DMS 273 treated with DMSO at 0.1 percent for 48 hours (cell line): ENCODE measurements at regions not wholly inside any gene's neighbourhood (a gene's known extent, or its start where the extent isn't known, plus 50 kb on each side); places are given as distances from the start of the nearest gene placed in this dataset.
"Not testable (repeated sequence)": the region's sequence is repeated elsewhere in the genome, so short reads cannot be mapped to it uniquely, and the experiment has no call there.

Source experiments
- DNase-seq: peaks from one replicate; lab custom pipeline; 2025; lab: John Stamatoyannopoulos, UW

DNA sequence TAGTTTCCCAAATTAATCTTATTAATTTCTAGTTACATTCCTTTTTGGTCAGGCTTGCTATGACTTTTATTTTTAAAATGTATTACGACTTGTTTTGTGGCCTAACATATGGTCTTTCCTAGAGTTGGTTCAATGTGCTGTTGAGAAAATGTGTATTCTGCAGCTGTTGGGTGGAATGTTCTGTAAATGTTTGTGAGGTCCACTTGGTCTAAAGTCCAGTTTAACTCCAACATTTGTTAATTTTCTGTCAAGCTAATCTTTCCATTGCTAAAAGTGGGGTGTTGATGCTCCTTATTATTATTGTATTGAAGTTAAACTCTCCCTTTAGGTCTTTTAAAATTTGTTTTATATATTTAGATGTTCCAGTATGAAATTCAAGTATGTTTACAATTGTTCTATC lies 1010.8 kb upstream of the EDIL3 start:
- no peak for DNase-seq

DNA sequence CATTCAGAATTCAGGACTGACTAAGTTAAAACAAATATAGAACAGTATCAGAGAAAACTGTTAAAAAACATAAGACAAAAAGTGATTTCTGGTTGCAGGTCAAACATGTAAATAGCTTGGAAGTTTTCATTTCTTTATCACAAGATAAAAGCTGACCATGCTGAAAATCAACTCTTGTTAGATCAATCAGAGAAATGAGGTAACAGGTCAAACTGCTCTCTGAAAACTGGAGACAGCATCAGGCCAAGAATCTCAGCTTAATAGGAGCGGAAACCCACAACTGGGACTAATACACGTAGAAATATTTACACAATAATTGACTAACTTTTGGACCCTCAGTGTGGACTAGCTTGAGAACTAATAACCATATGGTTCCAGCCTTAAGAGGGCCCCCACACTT lies 1012.8 kb upstream of the EDIL3 start:
- no peak for DNase-seq

DNA sequence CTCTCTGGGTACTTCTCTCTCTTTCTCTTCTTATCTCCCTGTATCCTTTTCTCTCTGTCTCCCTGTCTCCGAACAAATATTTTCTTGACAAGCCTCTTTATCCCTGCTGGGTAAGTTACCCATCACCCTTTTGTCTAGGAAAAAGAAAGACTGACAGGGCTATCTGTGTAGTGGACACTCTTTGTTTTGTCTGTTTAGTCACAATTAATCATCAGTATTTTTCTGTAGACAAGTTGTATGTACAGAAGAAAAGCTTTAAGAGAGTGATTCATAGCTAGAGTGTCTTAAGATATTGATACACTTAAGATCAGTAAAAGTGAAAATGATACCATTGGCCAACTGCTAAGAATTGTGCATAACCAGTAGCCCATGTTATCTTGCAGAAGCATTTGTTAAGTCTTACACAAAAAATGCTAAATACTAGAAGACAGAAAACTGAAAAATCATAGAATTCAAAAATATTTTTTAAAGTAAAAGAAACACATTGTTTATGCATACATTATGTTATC lies 1043.8 kb upstream of the EDIL3 start:
- DNase-seq = no peak

GRCh38 chr5:85431726-85432125 lies 1047.0 kb upstream of the EDIL3 start:
- DNase-seq = not testable (repeated sequence)

- DNase-seq = no peak
Measured at GRCh38 chr5:85441156-85441555, 1056.5 kb upstream of the EDIL3 start.

DNA sequence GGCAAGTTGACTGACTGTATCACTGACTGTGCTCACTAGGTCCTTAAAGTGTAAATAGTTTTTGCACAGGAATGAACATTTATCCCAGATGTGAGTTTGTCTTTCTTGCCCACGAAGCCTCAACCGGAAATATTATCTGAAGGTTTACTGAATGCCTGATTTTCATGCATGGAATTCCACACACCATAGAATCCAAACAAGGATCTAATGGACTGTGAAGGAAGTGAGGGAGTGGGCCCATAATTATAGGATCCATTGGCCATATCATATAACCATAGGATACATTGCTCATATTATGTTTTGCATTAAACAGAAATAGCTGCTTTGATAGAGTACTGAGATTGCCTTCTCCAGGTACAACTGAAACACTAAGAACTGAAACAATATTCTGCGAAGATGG lies 1057.2 kb upstream of the EDIL3 start:
- no peak for DNase-seq

DNA sequence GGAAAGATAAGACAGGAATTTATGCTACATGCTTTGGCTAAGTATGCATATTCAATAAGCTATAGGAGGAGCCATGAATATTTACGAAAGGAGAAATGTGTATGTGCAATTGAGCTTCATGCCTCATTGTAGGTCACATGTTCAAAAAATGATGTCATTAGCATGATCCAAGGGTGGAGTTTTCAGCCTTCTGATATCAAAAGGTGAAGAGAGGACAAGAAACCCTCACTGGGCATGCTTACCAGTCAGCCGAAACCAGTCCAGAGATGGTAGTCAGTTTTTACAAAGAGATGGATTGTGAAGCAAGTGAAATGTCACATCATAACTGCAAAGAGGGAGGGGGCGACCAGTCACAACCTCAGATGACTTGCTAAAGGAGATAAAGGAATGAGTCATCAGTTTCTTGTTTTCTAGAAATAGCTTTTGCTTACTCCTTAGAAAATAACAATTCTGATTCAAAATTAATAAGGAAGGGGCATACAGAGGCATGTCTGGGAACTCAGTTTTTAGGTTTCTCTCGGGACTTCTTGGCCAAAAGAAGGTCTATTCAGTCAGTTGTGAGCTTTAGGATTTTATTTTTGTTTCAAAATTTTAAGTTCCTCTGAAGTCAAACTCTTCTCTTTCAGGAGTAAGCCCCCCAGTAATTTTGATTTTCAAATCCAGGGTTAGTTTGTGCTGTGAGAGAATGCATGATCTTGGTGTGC lies 1067.8 kb upstream of the EDIL3 start:
- DNase-seq = no peak

DNA sequence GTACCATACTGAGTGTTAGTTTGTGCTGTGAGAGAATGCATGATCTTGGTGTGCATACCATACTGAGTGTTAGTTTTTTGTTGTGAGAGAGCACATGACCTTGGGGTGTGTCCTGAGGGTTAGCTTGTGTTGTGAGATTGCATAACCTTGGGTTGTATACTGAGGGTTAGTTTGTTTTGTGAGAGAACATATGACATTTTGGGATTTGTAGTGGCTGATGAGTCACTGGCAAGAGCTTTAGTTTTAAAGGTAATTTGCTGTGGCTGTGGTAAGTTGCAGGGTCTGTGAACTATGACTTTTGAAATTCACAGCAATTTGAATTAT lies 1068.3 kb upstream of the EDIL3 start:
- DNase-seq = no peak

DNA sequence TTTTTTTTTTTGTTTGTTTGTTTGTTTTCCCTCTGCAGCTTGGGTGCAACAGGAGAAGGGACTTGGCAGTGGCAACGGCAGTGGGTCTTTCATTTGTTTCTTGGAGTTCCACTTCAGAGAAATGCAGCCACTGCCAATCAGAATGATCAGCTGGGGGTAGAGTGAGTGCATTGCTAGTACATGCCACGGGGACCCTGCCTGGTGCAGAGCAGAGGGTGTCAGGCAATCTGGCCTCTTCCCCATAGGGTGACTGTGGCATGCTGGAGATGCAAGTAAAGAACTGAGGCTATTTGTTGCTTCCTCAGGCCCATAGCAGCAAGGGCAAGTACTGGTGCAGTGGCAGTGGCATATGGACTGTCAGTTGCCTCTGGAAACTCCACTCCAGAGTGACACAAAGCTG lies 1073.6 kb upstream of the EDIL3 start:
- DNase-seq = no peak

- no peak for DNase-seq
Measured at GRCh38 chr5:85462957-85463356, 1078.3 kb upstream of the EDIL3 start.

DNA sequence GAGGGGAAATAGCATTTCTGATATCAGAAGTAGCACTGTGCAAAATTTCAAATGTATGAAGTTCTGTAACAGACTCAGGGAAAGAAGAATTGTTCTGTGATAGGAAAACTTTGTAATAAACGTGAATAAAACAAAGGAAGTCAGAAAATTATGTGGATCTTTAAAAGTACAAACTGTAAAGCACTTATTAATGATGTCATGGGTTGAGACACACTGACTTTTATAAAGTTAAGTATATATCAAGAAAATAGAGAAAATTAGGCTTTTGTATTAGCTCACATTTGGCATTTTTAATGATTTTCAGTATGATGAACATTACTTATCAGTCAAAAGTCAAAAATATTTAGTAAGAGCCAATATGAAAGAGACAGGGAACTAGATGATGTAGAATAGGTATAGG lies 1081.7 kb upstream of the EDIL3 start:
- DNase-seq = no peak

GRCh38 chr5:85472749-85473148 lies 1088.1 kb upstream of the EDIL3 start:
- no peak for DNase-seq

GRCh38 chr5:85475151-85475550 lies 1090.5 kb upstream of the EDIL3 start:
- DNase-seq = not testable (repeated sequence)

- DNase-seq = no peak
Measured at GRCh38 chr5:85476617-85477016, 1091.9 kb upstream of the EDIL3 start.

DNA sequence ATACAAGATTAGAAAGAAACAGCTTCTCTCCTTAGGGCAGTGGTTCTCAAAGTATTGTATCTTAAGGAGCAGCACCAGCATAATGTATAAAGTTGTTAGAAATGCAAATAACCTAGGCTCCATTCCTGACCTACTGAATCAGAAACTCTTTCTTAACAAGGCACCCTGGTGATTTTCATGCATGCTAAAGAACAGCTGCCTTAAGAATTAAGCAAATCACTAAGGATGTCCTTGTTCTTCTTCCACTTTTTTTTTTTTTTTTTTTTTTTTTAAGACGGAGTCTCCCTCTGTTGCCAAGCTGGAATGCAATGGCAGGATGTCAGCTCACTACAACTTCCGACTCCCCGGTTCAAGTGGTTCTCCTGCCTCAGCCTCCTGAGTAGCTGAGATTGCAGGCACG lies 1095.2 kb upstream of the EDIL3 start:
- no peak for DNase-seq

DNA sequence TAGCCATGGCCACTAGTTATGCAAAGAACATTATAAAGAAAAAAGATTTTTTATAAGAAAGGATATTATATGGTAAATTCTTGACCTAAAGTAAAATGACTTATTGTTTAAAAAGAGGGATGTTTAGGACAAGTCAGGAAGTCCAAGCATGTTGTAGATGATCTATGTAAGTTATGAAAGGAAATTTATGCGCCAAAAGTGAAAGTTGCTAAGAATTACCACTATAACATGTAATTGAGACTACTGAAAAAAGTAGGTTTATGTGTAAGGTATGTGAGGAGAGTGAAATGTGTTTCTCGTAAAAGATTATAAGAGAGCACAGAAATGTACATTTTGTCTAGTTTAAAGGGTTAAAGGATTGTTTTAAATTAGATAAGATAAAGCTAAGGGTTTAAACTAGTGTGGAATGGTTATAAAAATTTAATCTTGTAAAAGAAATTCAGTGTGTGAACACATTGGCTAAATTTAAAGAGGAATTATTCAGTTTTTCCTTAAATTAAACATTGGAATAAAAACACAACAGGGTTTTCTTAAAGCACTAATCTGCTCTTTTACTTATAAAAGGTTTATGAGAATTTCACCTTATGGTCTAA lies 1100.4 kb upstream of the EDIL3 start:
- no peak for DNase-seq

DNA sequence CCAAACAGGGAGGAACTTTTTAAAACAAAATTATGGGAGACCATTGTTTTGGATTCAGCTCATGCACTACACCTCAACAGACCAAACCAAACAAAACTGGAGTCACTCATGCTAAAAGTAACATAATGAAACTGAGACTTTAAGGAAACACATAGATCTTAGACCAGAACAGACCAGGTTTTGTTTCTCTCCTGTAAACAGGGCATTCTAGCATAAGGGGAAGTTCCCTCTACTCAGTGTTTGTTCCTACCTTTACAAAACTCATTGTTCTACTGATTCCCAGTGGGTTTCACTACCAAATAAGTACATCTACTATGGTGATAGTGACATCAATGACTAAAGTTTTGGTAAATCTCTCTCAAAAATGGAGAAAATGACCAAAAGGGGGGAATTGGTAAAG lies 1103.6 kb upstream of the EDIL3 start:
- DNase-seq = no peak

DNA sequence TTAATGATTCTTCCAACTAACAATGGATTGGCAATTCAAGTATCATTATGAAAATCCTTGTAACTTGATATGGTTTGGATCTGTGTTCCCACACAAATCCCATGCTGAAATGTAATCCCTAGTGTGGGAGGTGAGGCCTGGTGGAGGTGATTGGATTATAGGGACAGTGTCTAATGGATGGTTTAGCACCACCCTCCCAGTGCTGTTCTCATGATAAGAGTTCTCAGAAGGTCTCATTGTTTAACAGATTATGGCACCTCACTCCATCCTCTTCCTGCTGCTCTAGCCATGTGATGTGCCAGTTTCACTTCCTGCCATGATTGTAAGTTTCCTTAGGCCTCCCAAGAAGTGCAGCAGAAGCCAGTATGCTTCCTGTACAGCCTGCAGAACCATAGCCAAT lies 1116.2 kb upstream of the EDIL3 start:
- no peak for DNase-seq

GRCh38 chr5:85512896-85513295 lies 1104.8 kb upstream of the COX7C start:
- DNase-seq = no peak

DNA sequence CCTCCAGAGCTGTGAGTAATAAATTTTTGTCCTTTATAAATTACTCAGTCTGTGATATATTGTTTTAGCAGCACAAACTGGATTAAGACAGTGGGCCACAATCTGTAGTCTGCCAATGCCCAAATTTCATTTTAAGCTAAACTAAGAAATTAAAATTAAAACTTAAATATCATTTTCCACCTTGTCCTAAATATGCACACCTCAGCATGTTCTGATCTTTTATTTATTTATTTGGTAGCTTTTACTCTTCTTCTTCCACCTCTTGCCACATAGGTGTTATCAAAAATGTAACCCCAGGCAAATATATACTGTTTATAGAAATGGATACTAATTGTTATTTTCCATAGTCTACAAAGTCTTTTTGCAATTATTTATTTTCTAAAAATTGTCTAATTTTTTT lies 1102.2 kb upstream of the COX7C start:
- DNase-seq = no peak

GRCh38 chr5:85517386-85517785 lies 1100.4 kb upstream of the COX7C start:
- DNase-seq = no peak

- DNase-seq = no peak
Measured at GRCh38 chr5:85533341-85534047, 1084.2 kb upstream of the COX7C start.

- DNase-seq = no peak
Measured at GRCh38 chr5:85538362-85538761, 1079.4 kb upstream of the COX7C start.
